HUES6 (cell line): ENCODE measurements at regions not wholly inside any gene's neighbourhood (a gene's known extent, or its start where the extent isn't known, plus 50 kb on each side); places are given as distances from the start of the nearest gene placed in this dataset.

Experiments used
- H3K27ac ChIP-seq: 2 replicates; pipeline ENCODE4 v1.7.0; 2013; ENCODE audit warnings: low read depth, mild to moderate bottlenecking, low read length, inconsistent platforms
- H3K27me3 ChIP-seq: 2 replicates; pipeline ENCODE4 v1.6.1; 2013; ENCODE audit warnings: low read length; ENCODE audit not compliant: control insufficient read depth, insufficient read depth
- H3K36me3 ChIP-seq: 2 replicates; pipeline ENCODE4 v1.6.1; 2013; ENCODE audit warnings: low read length; ENCODE audit not compliant: control insufficient read depth, insufficient read depth
- H3K4me1 ChIP-seq: 2 replicates; pipeline ENCODE4 v1.6.1; 2013; ENCODE audit warnings: low read length; ENCODE audit not compliant: control insufficient read depth, insufficient read depth
- H3K4me3 ChIP-seq: 2 replicates; pipeline ENCODE4 v1.5.1; 2013; ENCODE audit warnings: low read depth, low read length
- H3K9ac ChIP-seq: one replicate; pipeline ENCODE4 v1.6.1; 2013; ENCODE audit warnings: mild to moderate bottlenecking, low read length
- H3K9me3 ChIP-seq: 2 replicates; pipeline ENCODE4 v1.6.1; 2013; ENCODE audit warnings: low read depth, low read length; ENCODE audit not compliant: control insufficient read depth, insufficient read depth

GRCh38 chr17:5866978-5867377, 203.2 kb upstream of the WSCD1 start:
- Histone ChIP-seq H3K36me3 (no peaks in the 10 kb centered on the region), H3K4me3 (no peak overlapping the region), H3K9ac (no peak overlapping the region), H3K9me3 (no peaks in the 10 kb centered on the region), H3K27ac (no peak overlapping the region), H3K4me1 (no peaks in the 10 kb centered on the region; the same call in 1 of the 2 replicates), H3K27me3 (no peaks in the 10 kb centered on the region)

GRCh38 chr17:5869041-5869745, 201.0 kb upstream of the WSCD1 start:
- H3K27me3 ChIP-seq = no peaks in the 10 kb centered on the region
- no peaks in the 10 kb centered on the region for H3K36me3 ChIP-seq
- H3K4me1 ChIP-seq = no peaks in the 10 kb centered on the region; the same call in 1 of the 2 replicates

DNA sequence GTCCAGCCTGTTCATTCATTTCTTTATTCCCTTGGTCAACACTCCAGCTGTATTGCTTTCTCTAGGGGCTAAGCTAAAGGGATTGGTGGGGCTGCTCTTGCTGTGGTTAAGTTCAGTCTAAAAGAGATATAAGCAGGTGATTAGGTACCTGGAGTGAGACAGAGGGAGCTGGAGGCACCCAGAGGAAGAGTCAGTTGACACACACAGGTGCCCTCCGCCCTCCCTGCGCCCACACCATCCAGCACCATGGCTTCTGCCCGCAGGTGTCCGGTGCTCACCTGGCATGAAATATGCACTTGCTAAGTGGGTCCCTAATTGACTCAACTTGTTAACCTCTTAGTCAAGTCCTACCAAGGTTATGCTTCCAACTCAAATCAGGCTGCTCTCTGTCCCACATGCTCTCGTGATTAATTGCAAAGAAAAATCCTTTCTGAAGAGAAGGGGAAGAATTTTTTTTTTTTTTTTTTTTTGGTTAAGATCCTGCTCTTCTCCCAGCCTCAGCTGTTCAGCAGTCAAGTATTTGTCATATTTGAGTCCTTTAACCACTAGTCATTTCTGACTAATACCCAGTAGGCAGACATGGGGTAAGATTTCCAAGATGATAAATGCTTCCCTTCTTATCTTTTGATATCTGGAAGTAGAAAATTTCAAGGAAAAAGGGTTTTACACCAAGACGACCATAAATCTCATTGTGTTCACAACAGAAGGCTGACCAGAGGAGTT, 199.8 kb upstream of the WSCD1 start:
- Histone ChIP-seq H3K27ac (no peak overlapping the region), H3K27me3 (no peaks in the 10 kb centered on the region), H3K9ac (no peak overlapping the region), H3K4me3 (no peak overlapping the region), H3K9me3 (no peaks in the 10 kb centered on the region), H3K36me3 (no peaks in the 10 kb centered on the region), H3K4me1 (no peaks in the 10 kb centered on the region; the same call in 1 of the 2 replicates)

More at GRCh38 chr17:5869041-5869745, 201.0 kb upstream of the WSCD1 start:
- H3K9me3 ChIP-seq = no peaks in the 10 kb centered on the region
- no peak overlapping the region for H3K4me3 ChIP-seq
- no peak overlapping the region for H3K27ac ChIP-seq
- no peak overlapping the region for H3K9ac ChIP-seq

GRCh38 chr17:5871666-5872065, 198.5 kb upstream of the WSCD1 start:
- Histone ChIP-seq H3K4me1 (no peaks in the 10 kb centered on the region), H3K9ac (no peak overlapping the region), H3K9me3 (no peaks in the 10 kb centered on the region)

GRCh38 chr17:5872831-5873230, 197.3 kb upstream of the WSCD1 start:
- no peak overlapping the region for H3K9ac ChIP-seq
- H3K36me3 ChIP-seq = no peaks in the 10 kb centered on the region
- no peaks in the 10 kb centered on the region for H3K4me1 ChIP-seq
- H3K9me3 ChIP-seq = no peaks in the 10 kb centered on the region
- no peak overlapping the region for H3K4me3 ChIP-seq
- no peak overlapping the region for H3K27ac ChIP-seq
- no peaks in the 10 kb centered on the region for H3K27me3 ChIP-seq

More at GRCh38 chr17:5871666-5872065, 198.5 kb upstream of the WSCD1 start:
- Histone ChIP-seq H3K27ac (no peak overlapping the region), H3K36me3 (no peaks in the 10 kb centered on the region), H3K27me3 (no peaks in the 10 kb centered on the region), H3K4me3 (no peak overlapping the region)

DNA sequence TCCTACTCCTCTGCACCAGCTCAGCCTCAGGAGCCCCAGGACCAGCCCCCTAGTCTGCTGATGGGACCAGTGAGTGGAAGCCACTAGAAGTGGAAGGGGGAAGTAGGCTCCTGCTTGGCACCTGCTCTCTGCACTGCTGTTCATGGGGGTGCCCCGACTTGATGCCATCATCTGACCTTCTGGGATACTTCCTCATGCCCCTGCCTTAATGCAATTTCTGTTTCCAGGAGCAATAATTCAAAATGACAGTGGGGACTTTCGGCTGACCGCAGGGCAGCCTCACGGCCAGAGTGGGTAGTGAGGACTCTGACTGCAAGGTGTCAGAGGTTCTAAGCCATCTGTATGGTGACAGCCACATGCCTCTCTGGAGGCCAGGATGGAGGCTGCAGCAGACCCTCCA, 196.4 kb upstream of the WSCD1 start:
- H3K4me1 ChIP-seq = no peaks in the 10 kb centered on the region
- H3K36me3 ChIP-seq = no peaks in the 10 kb centered on the region
- H3K9me3 ChIP-seq = no peaks in the 10 kb centered on the region
- H3K4me3 ChIP-seq = no peak overlapping the region
- H3K27ac ChIP-seq = no peak overlapping the region
- no peaks in the 10 kb centered on the region for H3K27me3 ChIP-seq
- H3K9ac ChIP-seq = no peak overlapping the region

GRCh38 chr17:5874486-5874885, 195.7 kb upstream of the WSCD1 start:
- Histone ChIP-seq H3K27me3 (no peaks in the 10 kb centered on the region), H3K36me3 (no peaks in the 10 kb centered on the region), H3K4me3 (no peak overlapping the region), H3K27ac (no peak overlapping the region), H3K9me3 (no peaks in the 10 kb centered on the region), H3K9ac (no peak overlapping the region), H3K4me1 (no peaks in the 10 kb centered on the region)

GRCh38 chr17:5877366-5877765, 192.8 kb upstream of the WSCD1 start:
- Histone ChIP-seq H3K27me3 (no peaks in the 10 kb centered on the region), H3K27ac (no peak overlapping the region), H3K4me1 (no peaks in the 10 kb centered on the region), H3K4me3 (no peak overlapping the region), H3K36me3 (no peaks in the 10 kb centered on the region), H3K9ac (no peak overlapping the region), H3K9me3 (no peaks in the 10 kb centered on the region)

- no peak overlapping the region for H3K9ac ChIP-seq
- no peaks in the 10 kb centered on the region for H3K36me3 ChIP-seq
- H3K27ac ChIP-seq = no peak overlapping the region
- no peaks in the 10 kb centered on the region for H3K9me3 ChIP-seq
- H3K4me1 ChIP-seq = no peaks in the 10 kb centered on the region
- H3K27me3 ChIP-seq = no peaks in the 10 kb centered on the region
- H3K4me3 ChIP-seq = no peak overlapping the region
These were observed 192.2 kb upstream of the WSCD1 start for GRCh38 chr17:5877948-5878347.

- no peaks in the 10 kb centered on the region for H3K27me3 ChIP-seq
- no peak overlapping the region for H3K27ac ChIP-seq
- H3K36me3 ChIP-seq = no peaks in the 10 kb centered on the region
- no peak overlapping the region for H3K4me3 ChIP-seq
- no peaks in the 10 kb centered on the region for H3K4me1 ChIP-seq
- no peaks in the 10 kb centered on the region for H3K9me3 ChIP-seq
- no peak overlapping the region for H3K9ac ChIP-seq
These were observed 188.3 kb upstream of the WSCD1 start for GRCh38 chr17:5881849-5882248.
